ENCODE measurements at regions not wholly inside any gene's neighbourhood (a gene's known extent, or its start where the extent isn't known, plus 50 kb on each side); places are given as distances from the start of the nearest gene placed in this dataset.

DNA sequence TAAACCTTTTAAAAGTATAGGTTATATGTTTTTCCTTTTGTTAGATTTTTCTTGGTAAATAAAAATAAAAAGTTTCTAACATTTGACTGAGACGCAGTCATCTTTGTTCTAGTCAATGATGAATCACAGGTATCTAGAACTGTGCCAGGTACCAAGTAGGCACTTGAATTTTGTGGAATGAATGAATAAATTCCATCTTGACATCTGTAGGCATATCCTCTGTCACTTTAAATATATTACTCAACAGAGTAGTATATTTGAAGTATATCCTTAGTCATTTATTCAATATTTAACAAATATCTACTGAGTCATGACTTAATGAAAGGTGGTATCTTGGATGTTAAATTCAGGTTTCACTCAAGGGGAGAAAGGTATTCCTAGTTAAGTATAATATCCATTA lies 828.4 kb downstream of the TUSC7 start:
- TF ChIP-seq POLR2A (IDR thresholded peaks at IDR 0.05), result no peak
- TF ChIP-seq, protein P1, sequence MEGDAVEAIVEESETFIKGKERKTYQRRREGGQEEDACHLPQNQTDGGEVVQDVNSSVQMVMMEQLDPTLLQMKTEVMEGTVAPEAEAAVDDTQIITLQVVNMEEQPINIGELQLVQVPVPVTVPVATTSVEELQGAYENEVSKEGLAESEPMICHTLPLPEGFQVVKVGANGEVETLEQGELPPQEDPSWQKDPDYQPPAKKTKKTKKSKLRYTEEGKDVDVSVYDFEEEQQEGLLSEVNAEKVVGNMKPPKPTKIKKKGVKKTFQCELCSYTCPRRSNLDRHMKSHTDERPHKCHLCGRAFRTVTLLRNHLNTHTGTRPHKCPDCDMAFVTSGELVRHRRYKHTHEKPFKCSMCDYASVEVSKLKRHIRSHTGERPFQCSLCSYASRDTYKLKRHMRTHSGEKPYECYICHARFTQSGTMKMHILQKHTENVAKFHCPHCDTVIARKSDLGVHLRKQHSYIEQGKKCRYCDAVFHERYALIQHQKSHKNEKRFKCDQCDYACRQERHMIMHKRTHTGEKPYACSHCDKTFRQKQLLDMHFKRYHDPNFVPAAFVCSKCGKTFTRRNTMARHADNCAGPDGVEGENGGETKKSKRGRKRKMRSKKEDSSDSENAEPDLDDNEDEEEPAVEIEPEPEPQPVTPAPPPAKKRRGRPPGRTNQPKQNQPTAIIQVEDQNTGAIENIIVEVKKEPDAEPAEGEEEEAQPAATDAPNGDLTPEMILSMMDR (IDR thresholded peaks at IDR 0.05 in 4 of 5, conservative IDR thresholded peaks at IDR 0.05 in 1 of 5), result no peak

All from gastrocnemius medialis (tissue), 4 donors.